SH-SY5Y (cell line): ENCODE measurements at regions not wholly inside any gene's neighbourhood (a gene's known extent, or its start where the extent isn't known, plus 50 kb on each side); places are given as distances from the start of the nearest gene placed in this dataset.

Experiments
- GATA2 ChIP-seq: IDR thresholded peaks from 2 replicates; pipeline ENCODE4 v1.6.1; 2011; ENCODE audit warnings: mild to moderate bottlenecking, low read depth, low read length
- GATA3 ChIP-seq: IDR thresholded peaks from 2 replicates; pipeline ENCODE4 v1.6.1; 2011; ENCODE audit warnings: low read depth, mild to moderate bottlenecking, low read length, moderate library complexity

- TF ChIP-seq GATA2 (no peak), GATA3 (no peak)
These were observed 239.2 kb downstream of the GPAM start for GRCh38 chr10:111944331-111944730.
